Astrocyte (in vitro differentiated cells and primary cell): ENCODE measurements at regions not wholly inside any gene's neighbourhood (a gene's known extent, or its start where the extent isn't known, plus 50 kb on each side); places are given as distances from the start of the nearest gene placed in this dataset.

Experiments
- DNase-seq: peaks from one replicate; pipeline ENCODE4 v3.0.0-alpha.2; 2010; ENCODE audit warnings: low read depth
- FAIRE-seq: peaks from 2 replicates; lab custom pipeline; 2011; peaks lifted over from hg19 to GRCh38; lab: Jason Lieb, UNC
- H2AFZ ChIP-seq: 2 replicates; pipeline ENCODE4 v1.6.0; 2012; ENCODE audit warnings: low read depth, low read length, inconsistent platforms
- H3K27ac ChIP-seq: 2 replicates; pipeline ENCODE4 v1.5.1; 2011; ENCODE audit warnings: low read depth, low read length, inconsistent platforms
- H3K27me3 ChIP-seq: 2 replicates; pipeline ENCODE4 v1.6.0; 2011; ENCODE audit warnings: low read length, inconsistent platforms; ENCODE audit not compliant: insufficient read depth
- H3K36me3 ChIP-seq: 2 replicates; pipeline ENCODE4 v1.5.1; 2011; ENCODE audit warnings: low read length, inconsistent platforms; ENCODE audit not compliant: insufficient read depth
- H3K4me1 ChIP-seq: 2 replicates; pipeline ENCODE4 v1.5.1; 2011; ENCODE audit warnings: low read length, inconsistent platforms; ENCODE audit not compliant: insufficient read depth
- H3K4me2 ChIP-seq: 2 replicates; pipeline ENCODE4 v1.6.0; 2012; ENCODE audit warnings: low read length, inconsistent platforms
- H3K4me3 ChIP-seq: 2 replicates; pipeline ENCODE4 v1.5.1; 2011; ENCODE audit warnings: low read depth, mild to moderate bottlenecking, low read length, inconsistent platforms; ENCODE audit not compliant: insufficient read depth
- H3K79me2 ChIP-seq: 2 replicates; pipeline ENCODE4 v1.6.0; 2012; ENCODE audit warnings: mild to moderate bottlenecking, low read length, inconsistent platforms; ENCODE audit not compliant: insufficient read depth
- H3K9ac ChIP-seq: 2 replicates; pipeline ENCODE4 v1.6.0; 2012; ENCODE audit warnings: mild to moderate bottlenecking, low read length, inconsistent platforms
- H3K9me3 ChIP-seq: 2 replicates; pipeline ENCODE4 v1.5.1; 2012; ENCODE audit warnings: low read depth, mild to moderate bottlenecking, low read length, inconsistent platforms; ENCODE audit not compliant: insufficient read depth
- H4K20me1 ChIP-seq: 2 replicates; pipeline ENCODE4 v1.6.0; 2012; ENCODE audit warnings: low read length, inconsistent platforms; ENCODE audit not compliant: insufficient read depth
- H3K27ac Mint-ChIP-seq: one replicate; pipeline ENCODE4 v1.8.0; 2021; ENCODE audit warnings: mild to moderate bottlenecking, mixed read lengths; ENCODE audit not compliant: unreplicated experiment
- H3K27me3 Mint-ChIP-seq: one replicate; pipeline ENCODE4 v1.8.0; 2021; ENCODE audit warnings: low read depth, mixed read lengths; ENCODE audit not compliant: unreplicated experiment
- H3K36me3 Mint-ChIP-seq: one replicate; pipeline ENCODE4 v1.8.0; 2021; ENCODE audit warnings: low read depth, mixed read lengths; ENCODE audit not compliant: unreplicated experiment
- H3K4me1 Mint-ChIP-seq: one replicate; pipeline ENCODE4 v1.8.0; 2021; ENCODE audit warnings: low read depth, mixed read lengths; ENCODE audit not compliant: unreplicated experiment
- H3K4me3 Mint-ChIP-seq: one replicate; pipeline ENCODE4 v1.8.0; 2021; ENCODE audit warnings: mild to moderate bottlenecking, moderate library complexity, mixed read lengths; ENCODE audit not compliant: unreplicated experiment
- H3K9me3 Mint-ChIP-seq: one replicate; pipeline ENCODE4 v1.8.0; 2021; ENCODE audit warnings: mild to moderate bottlenecking, mixed read lengths; ENCODE audit not compliant: unreplicated experiment
- EZH2 ChIP-seq: IDR thresholded peaks from 2 replicates; pipeline ENCODE4 v1.6.1; 2012; ENCODE audit warnings: mild to moderate bottlenecking, low read length, inconsistent platforms; ENCODE audit not compliant: insufficient read depth
- TF ChIP-seq, protein P1 (sequence below): IDR thresholded peaks from 2 replicates; pipeline ENCODE4 v1.5.1; 2011; ENCODE audit warnings: low read depth, mild to moderate bottlenecking, inconsistent platforms, low read length, moderate library complexity; ENCODE audit not compliant: insufficient read depth

DNA sequence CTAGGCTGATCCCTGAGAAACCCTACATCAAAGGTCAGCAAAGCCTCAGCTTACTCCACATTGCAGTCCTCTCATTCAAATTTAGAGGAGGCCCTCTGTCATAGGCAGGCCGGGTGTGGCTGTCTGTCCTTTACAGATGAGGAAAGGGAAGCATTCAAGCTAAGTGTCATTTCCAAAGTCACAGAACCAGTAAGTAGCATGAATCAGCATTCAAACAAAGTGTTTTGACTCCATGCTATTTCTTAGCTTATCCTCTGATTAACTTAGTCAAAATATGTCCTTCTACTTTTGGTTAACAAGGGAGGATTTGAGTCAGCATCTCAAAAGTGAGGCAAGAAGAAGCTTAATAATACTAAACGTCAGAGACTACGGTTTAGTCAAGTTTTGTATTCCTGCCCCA lies 409.0 kb upstream of the POU3F3 start:
- Histone ChIP-seq H3K36me3 (no peaks in the 10 kb centered on the region), H3K4me2 (peak overlapping the region; percentile 32), H3K27me3 (no peaks in the 10 kb centered on the region), H4K20me1 (no peaks in the 10 kb centered on the region), H3K4me1 (no peaks in the 10 kb centered on the region), H3K9me3 (no peaks in the 10 kb centered on the region), H2AFZ (peak overlapping the region; percentile 15), H3K9ac (no peak overlapping the region), H3K4me3 (no peak overlapping the region), H3K27ac (peak overlapping the region; percentile 11), H3K79me2 (no peaks in the 10 kb centered on the region)
- H3K36me3 Mint-ChIP-seq: no peaks in the 10 kb centered on the region
- no peaks in the 10 kb centered on the region for H3K9me3 Mint-ChIP-seq
- DNase-seq (no peak), FAIRE-seq (no peak)
- peaks cover 11% of the 10 kb centered on the region for H3K4me1 Mint-ChIP-seq
- H3K27ac Mint-ChIP-seq: no peak overlapping the region
- TF ChIP-seq EZH2: no peak
- TF ChIP-seq, protein P1, sequence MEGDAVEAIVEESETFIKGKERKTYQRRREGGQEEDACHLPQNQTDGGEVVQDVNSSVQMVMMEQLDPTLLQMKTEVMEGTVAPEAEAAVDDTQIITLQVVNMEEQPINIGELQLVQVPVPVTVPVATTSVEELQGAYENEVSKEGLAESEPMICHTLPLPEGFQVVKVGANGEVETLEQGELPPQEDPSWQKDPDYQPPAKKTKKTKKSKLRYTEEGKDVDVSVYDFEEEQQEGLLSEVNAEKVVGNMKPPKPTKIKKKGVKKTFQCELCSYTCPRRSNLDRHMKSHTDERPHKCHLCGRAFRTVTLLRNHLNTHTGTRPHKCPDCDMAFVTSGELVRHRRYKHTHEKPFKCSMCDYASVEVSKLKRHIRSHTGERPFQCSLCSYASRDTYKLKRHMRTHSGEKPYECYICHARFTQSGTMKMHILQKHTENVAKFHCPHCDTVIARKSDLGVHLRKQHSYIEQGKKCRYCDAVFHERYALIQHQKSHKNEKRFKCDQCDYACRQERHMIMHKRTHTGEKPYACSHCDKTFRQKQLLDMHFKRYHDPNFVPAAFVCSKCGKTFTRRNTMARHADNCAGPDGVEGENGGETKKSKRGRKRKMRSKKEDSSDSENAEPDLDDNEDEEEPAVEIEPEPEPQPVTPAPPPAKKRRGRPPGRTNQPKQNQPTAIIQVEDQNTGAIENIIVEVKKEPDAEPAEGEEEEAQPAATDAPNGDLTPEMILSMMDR: no peak
- H3K27me3 Mint-ChIP-seq: no peaks in the 10 kb centered on the region
- no peak overlapping the region for H3K4me3 Mint-ChIP-seq

DNA sequence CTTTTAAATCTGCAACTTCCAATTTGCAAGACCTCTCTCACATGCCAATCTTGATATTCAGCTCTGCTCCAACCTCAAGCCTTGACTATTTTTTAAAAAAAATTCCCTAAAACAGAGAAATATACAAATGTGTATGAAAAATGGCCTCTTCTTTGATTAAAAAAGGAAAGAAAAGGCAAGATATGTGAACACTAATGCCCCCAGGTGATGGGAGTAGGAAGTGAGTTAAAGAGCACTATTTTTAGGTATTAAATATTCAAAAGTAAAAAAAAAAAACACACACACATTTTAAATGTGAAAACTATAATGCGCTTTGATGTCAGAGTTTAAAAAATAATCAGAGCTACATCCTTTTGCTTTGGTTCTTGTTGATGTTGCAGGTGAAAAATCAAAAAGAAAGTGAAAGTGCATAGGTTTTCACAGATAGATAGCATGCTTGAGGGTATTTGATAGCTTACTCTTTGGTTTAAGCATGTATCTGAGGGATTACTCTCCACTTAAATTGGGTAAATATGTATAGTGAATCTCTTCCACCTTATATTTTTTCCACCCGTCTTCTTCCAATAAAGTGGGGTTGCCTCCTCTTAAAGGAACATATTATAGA lies 406.0 kb upstream of the POU3F3 start:
- FAIRE-seq: no peak
- no peak overlapping the region for H3K27ac Mint-ChIP-seq

More for the DNA sequence above, 406.0 kb upstream of the POU3F3 start:
- Histone ChIP-seq H3K27ac (no peak overlapping the region), H3K79me2 (no peaks in the 10 kb centered on the region), H3K4me3 (no peak overlapping the region), H3K9ac (no peak overlapping the region), H4K20me1 (no peaks in the 10 kb centered on the region), H3K4me1 (no peaks in the 10 kb centered on the region), H2AFZ (no peak overlapping the region), H3K27me3 (no peaks in the 10 kb centered on the region), H3K36me3 (no peaks in the 10 kb centered on the region), H3K9me3 (no peaks in the 10 kb centered on the region), H3K4me2 (peak overlapping the region; percentile 49)
- TF ChIP-seq, protein P1: peak; percentile 31
- TF ChIP-seq EZH2: no peak
- H3K9me3 Mint-ChIP-seq: no peaks in the 10 kb centered on the region
- peaks cover 11% of the 10 kb centered on the region for H3K4me1 Mint-ChIP-seq
- no peak overlapping the region for H3K4me3 Mint-ChIP-seq
- H3K27me3 Mint-ChIP-seq: no peaks in the 10 kb centered on the region
- DNase-seq: no peak
- H3K36me3 Mint-ChIP-seq: no peaks in the 10 kb centered on the region
